ENCODE measurements at regions not wholly inside any gene's neighbourhood (a gene's known extent, or its start where the extent isn't known, plus 50 kb on each side); places are given as distances from the start of the nearest gene placed in this dataset.

GRCh38 chr7:47669901-47670384, 88.0 kb upstream of the TNS3 start:
- TF ChIP-seq POLR2A (IDR thresholded peaks at IDR 0.05), result no peak
- no peak for TF ChIP-seq CTCF (IDR thresholded peaks at IDR 0.05)
- no peak for TF ChIP-seq POLR2AphosphoS5 (IDR thresholded peaks at IDR 0.05)
- no peak for TF ChIP-seq EP300 (IDR thresholded peaks at IDR 0.05)
